Gastroesophageal sphincter (tissue), 4 donors: ENCODE measurements at regions not wholly inside any gene's neighbourhood (a gene's known extent, or its start where the extent isn't known, plus 50 kb on each side); places are given as distances from the start of the nearest gene placed in this dataset.

Experiments
- ATAC-seq: fragments of 150-250 bp; one replicate; pipeline ENCODE4 v1.9.1; 2016; ENCODE audit warnings: mild to moderate bottlenecking, moderate library complexity
- H3K27ac ChIP-seq, 4 donors: fragments of 200-600 bp; sonication (generic) in 3 of 4; 1 replicate in 3 of 4; 2 replicates in 1 of 4; pipeline ENCODE4 v1.5.1; 2016 to 2019
- H3K27me3 ChIP-seq: fragments of 200-600 bp; sonication (generic); one replicate; pipeline ENCODE4 v1.5.1; 2019
- H3K36me3 ChIP-seq, 2 donors: fragments of 200-600 bp; sonication (generic); one replicate each; pipeline ENCODE4 v1.5.1; 2019; ENCODE audit warnings: control low read depth in 1 of 2
- H3K4me1 ChIP-seq, 3 donors: fragments of 200-600 bp; sonication (generic); 1 replicate in 2 of 3; 2 replicates in 1 of 3; pipeline ENCODE4 v1.5.1; 2016 to 2019; ENCODE audit warnings: control low read depth in 2 of 3
- H3K4me3 ChIP-seq, 2 donors: fragments of 200-600 bp; sonication (generic); one replicate each; pipeline ENCODE4 v1.5.1; 2019; ENCODE audit warnings: mild to moderate bottlenecking in 1 of 2, moderate library complexity in 1 of 2
- H3K9me3 ChIP-seq, 3 donors: fragments of 200-600 bp; sonication (generic); one replicate each; pipeline ENCODE4 v1.5.1; 2017 to 2019; ENCODE audit warnings: control low read depth in 2 of 3
- CTCF ChIP-seq, 4 experiments: fragments of 200-600 bp in 2 of 4; fragments of 450-650 bp in 2 of 4; sonication (generic) in 1 of 4; IDR thresholded peaks; one replicate each; pipeline ENCODE4 v1.5.1; 2017 to 2019; ENCODE audit warnings: antibody characterized with exemption in 4 of 4, mild to moderate bottlenecking in 2 of 4, moderate library complexity in 2 of 4
- EP300 ChIP-seq: sonication (generic); formaldehyde crosslinking; IDR thresholded peaks from one replicate; pipeline ENCODE4 v1.6.1; 2017; ENCODE audit warnings: antibody characterized with exemption, mild to moderate bottlenecking
- POLR2A ChIP-seq, 2 donors: fragments of 450-650 bp; IDR thresholded peaks; one replicate each; pipeline ENCODE4 v1.6.1; 2017; ENCODE audit warnings: antibody characterized with exemption in 2 of 2, mild to moderate bottlenecking in 2 of 2, moderate library complexity in 1 of 2
- POLR2AphosphoS5 ChIP-seq: sonication (generic); formaldehyde crosslinking; IDR thresholded peaks from one replicate; pipeline ENCODE4 v1.6.1; 2017; ENCODE audit warnings: antibody characterized with exemption
- WGBS, 2 donors: methylation state at CpG; one replicate each; pipeline ENCODE4 v1.1.5; 2018; ENCODE audit warnings: low coverage in 1 of 2; 5-methylcytosine and 5-hydroxymethylcytosine counted together

DNA sequence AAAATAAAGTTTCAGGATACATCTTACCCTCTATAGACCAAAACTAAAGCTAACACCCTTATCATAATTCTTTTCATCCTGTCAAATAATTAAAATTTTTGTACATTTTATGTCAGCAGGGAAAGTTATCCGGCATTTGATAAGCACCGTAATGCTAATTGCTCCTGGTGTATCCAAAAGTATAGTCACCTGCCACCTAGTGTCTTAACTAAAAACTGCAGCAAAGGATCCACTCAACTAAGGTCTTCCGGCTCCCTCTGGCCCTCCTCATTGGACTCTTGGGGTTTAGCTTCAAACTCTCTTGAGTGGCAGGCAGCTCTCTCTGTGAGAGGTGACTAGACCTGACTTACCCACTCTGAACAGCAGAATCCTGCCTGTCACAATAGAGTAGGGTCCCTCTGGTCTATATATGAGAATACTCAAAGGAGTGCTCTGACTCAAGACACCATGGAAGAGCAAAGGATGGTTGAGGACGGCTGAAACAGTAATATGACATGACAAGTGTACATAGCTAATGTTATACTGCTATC lies 60.4 kb upstream of the CAST start:
- TF ChIP-seq POLR2A (IDR thresholded peaks at IDR 0.05) (no peak), CTCF (IDR thresholded peaks at IDR 0.05) (peak; percentile 70 to 88 (median 79))

DNA sequence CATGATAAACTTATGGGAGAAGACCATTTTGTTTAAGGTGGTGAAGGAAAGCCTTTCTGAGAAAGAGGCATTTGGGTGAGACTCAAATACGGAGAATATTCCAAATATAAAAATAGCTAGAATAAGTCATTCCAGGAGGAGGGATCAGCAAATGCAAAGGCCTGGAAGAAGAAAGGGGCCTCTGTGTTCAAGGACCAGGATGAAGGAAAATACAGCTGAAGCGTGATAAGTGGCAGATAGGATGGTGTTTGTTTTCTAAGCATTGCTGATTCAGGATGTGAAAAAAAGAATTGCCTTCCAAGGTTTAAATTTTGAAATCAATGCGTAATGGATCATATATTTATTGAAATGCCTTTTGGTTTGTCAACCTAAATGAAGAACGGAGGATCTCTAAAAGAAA lies 59.4 kb upstream of the CAST start:
- no peak for ATAC-seq
- H3K9me3 ChIP-seq, result no peaks in the 10 kb centered on the region
- 72 to 81% methylated on average over 4 of the region's 4 CpGs for WGBS, 2 donors
- no peak for TF ChIP-seq EP300
- no peak for TF ChIP-seq POLR2A (IDR thresholded peaks at IDR 0.05)
- TF ChIP-seq POLR2AphosphoS5, result no peak
- no peak for TF ChIP-seq CTCF (IDR thresholded peaks at IDR 0.05)
- peaks cover 0 to 5% (median 2%) of the 10 kb centered on the region in 3 donors for H3K4me1 ChIP-seq
- no peak overlapping the region for H3K27ac ChIP-seq
- H3K27me3 ChIP-seq, result no peaks in the 10 kb centered on the region
- H3K4me3 ChIP-seq, result no peak overlapping the region
- H3K36me3 ChIP-seq, result no peaks in the 10 kb centered on the region

More for the DNA sequence above, 60.4 kb upstream of the CAST start:
- H3K27ac ChIP-seq, result no peak overlapping the region
- WGBS, 2 donors, result 11 to 24% methylated on average over 3 to 4 of the region's 4 CpGs
- H3K4me3 ChIP-seq, result no peak overlapping the region
- no peaks in the 10 kb centered on the region for H3K9me3 ChIP-seq
- peaks cover 0 to 5% (median 2%) of the 10 kb centered on the region in 3 donors for H3K4me1 ChIP-seq
- H3K27me3 ChIP-seq, result no peaks in the 10 kb centered on the region
- no peaks in the 10 kb centered on the region for H3K36me3 ChIP-seq
- peak; percentile 73 for ATAC-seq

- no peaks in the 10 kb centered on the region for H3K27me3 ChIP-seq
- no peak for ATAC-seq
- 45 to 50% methylated on average over 1 of the region's 1 CpG for WGBS, 2 donors
- no peaks in the 10 kb centered on the region for H3K36me3 ChIP-seq
- H3K9me3 ChIP-seq, result no peaks in the 10 kb centered on the region
- H3K4me3 ChIP-seq, result no peak overlapping the region
- H3K27ac ChIP-seq, result no peak overlapping the region
- H3K4me1 ChIP-seq, result peaks cover 0 to 5% (median 2%) of the 10 kb centered on the region in 3 donors
- TF ChIP-seq CTCF (IDR thresholded peaks at IDR 0.05), result no peak
- TF ChIP-seq EP300, result no peak
- TF ChIP-seq POLR2A (IDR thresholded peaks at IDR 0.05), result no peak
- no peak for TF ChIP-seq POLR2AphosphoS5
These were observed 56.9 kb upstream of the CAST start for GRCh38 chr5:96605144-96605837.

DNA sequence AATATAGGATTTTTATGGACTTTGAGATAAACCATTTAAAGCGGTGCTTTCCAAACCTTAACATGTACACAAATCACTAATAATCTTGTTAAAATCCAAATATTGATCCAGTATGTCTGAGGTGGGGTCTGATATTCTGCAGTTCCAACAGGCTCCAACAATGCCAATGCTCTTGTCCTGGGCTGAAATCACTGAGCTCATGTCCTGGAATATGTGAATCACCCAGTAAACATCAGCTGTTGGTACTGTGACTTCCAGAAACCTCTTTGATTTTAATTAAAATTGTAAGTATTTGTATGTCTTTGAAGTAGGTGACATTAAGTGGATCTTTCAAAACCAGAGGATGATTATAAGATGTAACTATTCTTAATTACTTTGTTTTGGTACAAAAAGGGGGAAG lies 52.8 kb upstream of the CAST start:
- no peak for ATAC-seq
- WGBS, 2 donors, result 50 to 95% methylated on average over 1 of the region's 1 CpG
- Histone ChIP-seq H3K4me1 (peaks cover 0 to 9% (median 0%) of the 10 kb centered on the region in 3 donors), H3K27ac (no peak overlapping the region), H3K4me3 (no peak overlapping the region), H3K9me3 (no peaks in the 10 kb centered on the region), H3K36me3 (no peaks in the 10 kb centered on the region), H3K27me3 (no peaks in the 10 kb centered on the region)
- TF ChIP-seq POLR2A (IDR thresholded peaks at IDR 0.05), result no peak
- no peak for TF ChIP-seq EP300
- no peak for TF ChIP-seq CTCF (IDR thresholded peaks at IDR 0.05)
- TF ChIP-seq POLR2AphosphoS5, result no peak

GRCh38 chr5:96610747-96611146 lies 51.4 kb upstream of the CAST start:
- no peak overlapping the region for H3K4me3 ChIP-seq
- H3K36me3 ChIP-seq, result no peaks in the 10 kb centered on the region
- TF ChIP-seq CTCF (IDR thresholded peaks at IDR 0.05), result no peak
- TF ChIP-seq POLR2A (IDR thresholded peaks at IDR 0.05), result no peak
- no peak for TF ChIP-seq EP300
- no peak for TF ChIP-seq POLR2AphosphoS5
- no peak overlapping the region for H3K27ac ChIP-seq
- H3K4me1 ChIP-seq, result peaks cover 0 to 20% (median 0%) of the 10 kb centered on the region in 3 donors
- 88% methylated on average over 3 to 4 of the region's 4 CpGs for WGBS, 2 donors
- ATAC-seq, result no peak
- no peaks in the 10 kb centered on the region for H3K27me3 ChIP-seq
- no peaks in the 10 kb centered on the region for H3K9me3 ChIP-seq
